DND-41 (cell line): ENCODE measurements at regions not wholly inside any gene's neighbourhood (a gene's known extent, or its start where the extent isn't known, plus 50 kb on each side); places are given as distances from the start of the nearest gene placed in this dataset.

Experiments used
- ATAC-seq: fragments of 200-7000 bp; cut with Tn5 transposase; 3 replicates; pipeline ENCODE4 v1.9.1; 2021; ENCODE audit warnings: low read depth; ENCODE audit not compliant: insufficient read depth
- DNase-seq: peaks from one replicate; pipeline ENCODE4 v3.0.0-alpha.2; 2020
- H2AFZ ChIP-seq: 2 replicates; pipeline ENCODE4 v1.6.0; 2012; ENCODE audit warnings: low read depth, low read length
- H3K27ac ChIP-seq: 2 replicates; pipeline ENCODE4 v1.5.1; 2012; ENCODE audit warnings: low read length, inconsistent platforms
- H3K27me3 ChIP-seq: fragments of 200-600 bp; sonication (generic); 2 replicates; pipeline ENCODE4 v1.6.0; 2012; ENCODE audit warnings: low read length, mild to moderate bottlenecking, inconsistent platforms; ENCODE audit not compliant: insufficient read depth, poor library complexity
- H3K36me3 ChIP-seq: 2 replicates; pipeline ENCODE4 v1.5.1; 2012; ENCODE audit warnings: low read length, inconsistent platforms; ENCODE audit not compliant: insufficient read depth
- H3K4me1 ChIP-seq: 2 replicates; pipeline ENCODE4 v1.5.1; 2012; ENCODE audit warnings: mild to moderate bottlenecking, low read length; ENCODE audit not compliant: insufficient read depth
- H3K4me2 ChIP-seq: 2 replicates; pipeline ENCODE4 v1.6.0; 2012; ENCODE audit warnings: mild to moderate bottlenecking, moderate library complexity, low read length, inconsistent platforms; ENCODE audit not compliant: insufficient read depth
- H3K4me3 ChIP-seq, 2 experiments: fragments of 200-600 bp in 1 of 2; shearing (Covaris generic) in 1 of 2; 2 replicates each; pipeline ENCODE4 v1.5.1; 2012 to 2016; ENCODE audit warnings: inconsistent platforms in 2 of 2, low read length in 2 of 2, mild to moderate bottlenecking in 2 of 2, low read depth in 1 of 2, moderate library complexity in 1 of 2
- H3K79me2 ChIP-seq: 2 replicates; pipeline ENCODE4 v1.6.0; 2012; ENCODE audit warnings: low read length, inconsistent platforms; ENCODE audit not compliant: insufficient read depth
- H3K9ac ChIP-seq: 2 replicates; pipeline ENCODE4 v1.6.0; 2012; ENCODE audit warnings: low read depth, mild to moderate bottlenecking, inconsistent platforms, low read length, moderate library complexity
- H3K9me3 ChIP-seq: 2 replicates; pipeline ENCODE4 v1.5.1; 2012; ENCODE audit warnings: low read length, moderate library complexity, mild to moderate bottlenecking, inconsistent platforms; ENCODE audit not compliant: insufficient read depth, severe bottlenecking
- H4K20me1 ChIP-seq: 2 replicates; pipeline ENCODE4 v1.6.0; 2012; ENCODE audit warnings: low read length; ENCODE audit not compliant: insufficient read depth
- EZH2 ChIP-seq: IDR thresholded peaks from 3 replicates; pipeline ENCODE4 v1.6.1; 2012; ENCODE audit warnings: borderline replicate concordance, low read depth, mild to moderate bottlenecking, moderate library complexity, low read length, inconsistent platforms; ENCODE audit not compliant: severe bottlenecking
- TF ChIP-seq, protein P1 (sequence below): IDR thresholded peaks from 2 replicates; pipeline ENCODE4 v1.5.1; 2012; ENCODE audit warnings: borderline replicate concordance, low read length, moderate library complexity, mild to moderate bottlenecking; ENCODE audit not compliant: poor library complexity, severe bottlenecking; ENCODE audit errors: extremely low read depth

DNA sequence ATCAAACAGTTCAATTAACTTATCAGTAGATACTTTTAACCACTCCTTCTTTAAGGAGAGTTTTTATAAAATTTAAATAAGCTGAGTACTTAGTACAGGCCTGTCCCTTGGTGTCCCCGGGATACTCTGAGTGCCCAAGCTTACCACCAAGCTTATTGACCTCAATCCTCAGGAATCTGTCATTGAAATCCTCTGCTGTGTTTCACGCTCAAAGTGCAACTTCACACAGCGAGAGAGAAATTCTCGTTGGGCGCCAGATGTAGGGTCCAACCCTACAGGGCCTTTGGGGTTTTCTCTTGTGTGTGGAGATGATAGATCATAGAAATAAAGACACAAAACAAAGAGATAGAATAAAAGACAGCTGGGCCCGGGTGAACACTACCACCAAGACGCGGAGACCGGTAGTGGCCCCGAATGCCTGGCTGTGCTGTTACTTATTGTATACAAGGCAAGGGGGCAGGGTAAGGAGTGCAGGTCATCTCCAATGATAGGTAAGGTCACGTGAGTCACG, 65.3 kb upstream of the ARL4D start:
- ATAC-seq (no peak), DNase-seq (no peak)
- H3K9ac ChIP-seq = peak overlapping the region; percentile 1; the same call in 1 of the 2 replicates
- peak overlapping the region; percentile 81; the same call in 1 of the 2 replicates for H2AFZ ChIP-seq
- no peak overlapping the region for H3K27ac ChIP-seq
- no peaks in the 10 kb centered on the region for H3K27me3 ChIP-seq
- no peaks in the 10 kb centered on the region for H3K9me3 ChIP-seq
- H3K4me3 ChIP-seq = no peak overlapping the region
- H3K4me2 ChIP-seq = peak overlapping the region; percentile 49; the same call in 1 of the 2 replicates
- H4K20me1 ChIP-seq = no peaks in the 10 kb centered on the region
- TF ChIP-seq EZH2 = no peak
- TF ChIP-seq, protein P1, sequence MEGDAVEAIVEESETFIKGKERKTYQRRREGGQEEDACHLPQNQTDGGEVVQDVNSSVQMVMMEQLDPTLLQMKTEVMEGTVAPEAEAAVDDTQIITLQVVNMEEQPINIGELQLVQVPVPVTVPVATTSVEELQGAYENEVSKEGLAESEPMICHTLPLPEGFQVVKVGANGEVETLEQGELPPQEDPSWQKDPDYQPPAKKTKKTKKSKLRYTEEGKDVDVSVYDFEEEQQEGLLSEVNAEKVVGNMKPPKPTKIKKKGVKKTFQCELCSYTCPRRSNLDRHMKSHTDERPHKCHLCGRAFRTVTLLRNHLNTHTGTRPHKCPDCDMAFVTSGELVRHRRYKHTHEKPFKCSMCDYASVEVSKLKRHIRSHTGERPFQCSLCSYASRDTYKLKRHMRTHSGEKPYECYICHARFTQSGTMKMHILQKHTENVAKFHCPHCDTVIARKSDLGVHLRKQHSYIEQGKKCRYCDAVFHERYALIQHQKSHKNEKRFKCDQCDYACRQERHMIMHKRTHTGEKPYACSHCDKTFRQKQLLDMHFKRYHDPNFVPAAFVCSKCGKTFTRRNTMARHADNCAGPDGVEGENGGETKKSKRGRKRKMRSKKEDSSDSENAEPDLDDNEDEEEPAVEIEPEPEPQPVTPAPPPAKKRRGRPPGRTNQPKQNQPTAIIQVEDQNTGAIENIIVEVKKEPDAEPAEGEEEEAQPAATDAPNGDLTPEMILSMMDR = no peak
- H3K79me2 ChIP-seq = no peaks in the 10 kb centered on the region
- peaks cover 8% of the 10 kb centered on the region for H3K4me1 ChIP-seq
- no peaks in the 10 kb centered on the region for H3K36me3 ChIP-seq

DNA sequence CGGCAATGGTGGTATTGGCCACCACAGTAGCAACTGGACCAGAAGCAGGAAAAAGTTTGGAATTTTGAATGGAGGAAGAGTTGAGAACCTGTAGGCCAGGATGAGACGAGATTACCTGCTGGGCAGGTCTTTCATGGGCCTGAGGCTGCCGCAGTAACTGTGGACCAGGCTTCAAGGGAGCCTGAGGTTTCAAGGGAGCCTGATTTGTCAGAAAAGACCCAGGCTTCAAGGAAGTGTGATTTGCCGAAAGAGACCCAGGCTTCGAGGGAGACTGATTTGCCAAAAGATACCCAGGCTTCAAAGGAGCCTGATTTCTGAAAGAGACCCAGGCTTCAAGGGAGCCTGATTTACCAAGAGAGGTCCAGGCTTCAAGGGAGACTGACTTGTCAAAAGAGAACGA, 66.6 kb upstream of the ARL4D start:
- no peaks in the 10 kb centered on the region for H3K9me3 ChIP-seq
- no peaks in the 10 kb centered on the region for H4K20me1 ChIP-seq
- H3K4me3 ChIP-seq = no peak overlapping the region
- no peaks in the 10 kb centered on the region for H3K36me3 ChIP-seq
- H2AFZ ChIP-seq = no peak overlapping the region
- no peak for ATAC-seq
- H3K4me1 ChIP-seq = peaks cover 8% of the 10 kb centered on the region
- no peak overlapping the region for H3K27ac ChIP-seq
- no peak for DNase-seq
- H3K9ac ChIP-seq = no peak overlapping the region
- TF ChIP-seq, protein P1 = no peak
- TF ChIP-seq EZH2 = no peak
- H3K27me3 ChIP-seq = no peaks in the 10 kb centered on the region
- no peaks in the 10 kb centered on the region for H3K79me2 ChIP-seq
- H3K4me2 ChIP-seq = no peak overlapping the region

DNA sequence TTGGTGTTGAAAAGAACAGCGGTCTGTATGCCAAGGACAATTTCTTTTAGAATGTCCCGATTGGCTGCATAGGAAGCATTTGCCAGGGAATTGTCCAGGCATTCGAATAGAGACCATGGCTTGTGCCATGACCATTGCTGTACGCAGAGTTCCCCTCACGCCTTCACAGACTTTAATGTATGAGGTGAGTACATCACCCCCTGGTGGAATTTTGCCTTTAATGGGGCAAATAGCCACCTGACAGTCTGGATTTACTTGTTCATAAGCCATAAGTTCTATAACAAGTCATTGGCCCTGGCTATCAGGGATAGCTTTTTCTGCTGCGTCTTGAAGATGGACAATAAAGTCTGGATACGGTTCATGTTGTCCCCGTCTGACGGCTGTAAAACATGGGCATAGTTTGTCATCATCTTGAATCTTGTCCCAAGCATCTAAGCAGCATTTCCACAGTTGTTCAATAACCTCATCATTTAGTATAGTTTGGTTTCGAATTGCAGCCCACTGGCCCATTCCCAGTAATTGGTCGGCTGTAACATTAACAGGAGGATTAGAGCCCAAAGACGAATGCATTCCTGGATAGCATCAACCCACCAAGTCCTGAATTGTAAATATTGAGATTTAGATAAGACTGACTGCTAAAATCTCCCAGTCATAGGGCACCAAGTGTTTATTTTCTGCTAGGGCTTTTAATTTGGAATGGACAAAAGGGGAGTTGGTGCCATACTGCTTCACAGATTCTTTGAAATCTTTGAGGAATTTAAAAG, 67.7 kb upstream of the ARL4D start:
- no peaks in the 10 kb centered on the region for H3K36me3 ChIP-seq
- no peak overlapping the region for H2AFZ ChIP-seq
- DNase-seq = no peak
- no peaks in the 10 kb centered on the region for H4K20me1 ChIP-seq
- H3K27me3 ChIP-seq = no peaks in the 10 kb centered on the region
- no peak overlapping the region for H3K4me3 ChIP-seq
- H3K9me3 ChIP-seq = no peaks in the 10 kb centered on the region
- no peaks in the 10 kb centered on the region for H3K79me2 ChIP-seq
- ATAC-seq = no peak
- H3K9ac ChIP-seq = no peak overlapping the region
- no peak for TF ChIP-seq EZH2
- TF ChIP-seq, protein P1 = peak; percentile 27
- H3K27ac ChIP-seq = no peak overlapping the region
- H3K4me1 ChIP-seq = peaks cover 8% of the 10 kb centered on the region
- H3K4me2 ChIP-seq = no peak overlapping the region
